Rectal smooth muscle tissue (tissue), 1 donor: ENCODE measurements at regions not wholly inside any gene's neighbourhood (a gene's known extent, or its start where the extent isn't known, plus 50 kb on each side); places are given as distances from the start of the nearest gene placed in this dataset.

ENCODE experiments used
- H3K27ac ChIP-seq: one replicate; pipeline ENCODE4 v1.7.0; 2013; ENCODE audit warnings: low read depth, low read length, inconsistent platforms
- H3K27me3 ChIP-seq: one replicate; pipeline ENCODE4 v1.7.0; 2013; ENCODE audit warnings: low read length; ENCODE audit not compliant: control insufficient read depth, insufficient read depth
- H3K36me3 ChIP-seq: one replicate; pipeline ENCODE4 v1.7.0; 2013; ENCODE audit warnings: low read length; ENCODE audit not compliant: control insufficient read depth, insufficient read depth
- H3K4me1 ChIP-seq: one replicate; pipeline ENCODE4 v1.7.0; 2013; ENCODE audit warnings: low read length; ENCODE audit not compliant: control insufficient read depth, insufficient read depth
- H3K4me3 ChIP-seq: one replicate; pipeline ENCODE4 v1.7.0; 2013; ENCODE audit warnings: low read length
- H3K9ac ChIP-seq: one replicate; pipeline ENCODE4 v1.7.0; 2013; ENCODE audit warnings: low read length

DNA sequence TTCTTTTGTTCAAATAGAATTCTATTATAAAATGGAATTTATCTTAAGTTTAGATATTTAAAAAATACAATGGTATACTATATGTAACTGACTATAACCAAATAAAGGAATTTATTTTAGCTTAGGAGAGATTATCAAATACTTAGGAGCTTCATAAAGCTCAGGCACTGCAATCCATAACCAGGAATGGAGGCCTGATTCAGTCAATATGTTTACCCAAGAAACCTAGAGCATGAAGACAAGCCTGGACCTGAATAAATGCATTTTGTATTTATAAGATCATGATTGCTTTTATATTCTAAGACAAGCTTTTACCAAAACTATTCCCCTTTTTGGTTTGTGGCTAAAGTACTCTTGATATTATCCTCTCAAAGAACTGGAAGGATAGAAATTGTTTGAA lies 742.6 kb downstream of the FAT4 start:
- H3K27ac ChIP-seq, result no peak overlapping the region
- no peaks in the 10 kb centered on the region for H3K27me3 ChIP-seq
- no peak overlapping the region for H3K4me3 ChIP-seq
- H3K9ac ChIP-seq, result no peak overlapping the region
- H3K36me3 ChIP-seq, result no peaks in the 10 kb centered on the region
- H3K4me1 ChIP-seq, result peaks cover 2% of the 10 kb centered on the region

DNA sequence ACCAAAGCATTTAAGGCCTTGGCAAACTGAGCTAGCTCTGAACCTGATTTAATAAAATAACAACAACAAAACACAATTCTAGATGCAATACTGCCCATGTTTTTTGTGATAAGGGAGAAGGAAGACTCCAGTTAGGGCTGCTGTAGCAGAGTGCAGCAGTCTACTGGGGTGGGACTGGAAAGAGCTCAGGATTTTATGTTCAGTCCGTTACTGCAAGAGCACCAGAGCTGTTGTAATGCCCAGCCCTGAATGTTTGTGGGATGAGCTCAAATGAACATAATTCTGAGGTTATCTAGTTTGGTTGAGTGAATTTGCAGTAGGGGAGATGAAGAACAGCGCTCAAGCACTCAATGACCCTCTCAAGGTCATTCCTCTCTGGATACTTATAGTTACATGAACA lies 743.8 kb downstream of the FAT4 start:
- Histone ChIP-seq H3K27ac (no peak overlapping the region), H3K4me3 (no peak overlapping the region), H3K4me1 (no peaks in the 10 kb centered on the region), H3K36me3 (no peaks in the 10 kb centered on the region), H3K9ac (no peak overlapping the region), H3K27me3 (no peaks in the 10 kb centered on the region)

DNA sequence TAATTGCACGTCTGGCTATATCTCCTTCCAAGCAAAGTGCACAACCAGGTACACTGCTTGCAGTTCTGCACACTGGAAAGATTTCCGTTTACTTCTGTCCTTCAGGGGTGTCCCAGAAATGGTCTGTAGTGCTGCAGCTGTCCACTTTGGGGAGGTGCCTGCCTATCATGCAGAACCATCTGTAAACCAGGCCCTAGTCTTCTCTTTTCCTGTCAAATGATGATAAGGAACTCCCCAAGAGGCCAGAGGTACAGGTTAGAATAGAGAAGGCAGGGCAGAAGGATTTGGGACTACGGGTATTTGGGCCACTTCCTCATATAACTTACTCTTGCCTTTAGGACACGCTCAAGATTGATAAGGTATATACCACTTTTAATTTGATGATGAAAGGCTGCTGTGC lies 746.9 kb downstream of the FAT4 start:
- H3K27me3 ChIP-seq, result no peaks in the 10 kb centered on the region
- H3K9ac ChIP-seq, result no peak overlapping the region

DNA sequence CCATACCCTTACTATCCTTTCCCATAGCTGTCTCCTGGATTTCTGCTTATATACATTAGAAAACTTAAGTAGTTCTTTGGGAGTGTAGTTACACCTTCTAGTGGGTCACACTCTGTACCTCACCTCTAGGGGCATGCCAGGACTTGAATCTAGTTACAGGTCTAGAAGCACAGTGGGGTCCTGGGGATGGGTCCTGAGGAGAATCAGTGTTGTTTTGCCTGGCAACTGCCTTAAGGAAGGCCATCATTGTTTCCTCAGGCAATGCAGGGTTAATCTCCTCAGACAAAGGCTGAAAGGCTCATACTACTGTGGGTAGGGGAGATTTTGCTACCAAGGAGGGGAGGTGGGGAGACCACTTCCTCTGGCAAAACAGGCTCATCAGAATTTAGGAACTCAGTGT lies 750.3 kb downstream of the FAT4 start:
- no peaks in the 10 kb centered on the region for H3K4me1 ChIP-seq
- H3K9ac ChIP-seq, result no peak overlapping the region
- H3K36me3 ChIP-seq, result no peaks in the 10 kb centered on the region
- H3K27ac ChIP-seq, result no peak overlapping the region
- H3K27me3 ChIP-seq, result no peaks in the 10 kb centered on the region
- no peak overlapping the region for H3K4me3 ChIP-seq

More for the DNA sequence above, 746.9 kb downstream of the FAT4 start:
- no peak overlapping the region for H3K27ac ChIP-seq
- no peaks in the 10 kb centered on the region for H3K36me3 ChIP-seq
- no peak overlapping the region for H3K4me3 ChIP-seq
- no peaks in the 10 kb centered on the region for H3K4me1 ChIP-seq

DNA sequence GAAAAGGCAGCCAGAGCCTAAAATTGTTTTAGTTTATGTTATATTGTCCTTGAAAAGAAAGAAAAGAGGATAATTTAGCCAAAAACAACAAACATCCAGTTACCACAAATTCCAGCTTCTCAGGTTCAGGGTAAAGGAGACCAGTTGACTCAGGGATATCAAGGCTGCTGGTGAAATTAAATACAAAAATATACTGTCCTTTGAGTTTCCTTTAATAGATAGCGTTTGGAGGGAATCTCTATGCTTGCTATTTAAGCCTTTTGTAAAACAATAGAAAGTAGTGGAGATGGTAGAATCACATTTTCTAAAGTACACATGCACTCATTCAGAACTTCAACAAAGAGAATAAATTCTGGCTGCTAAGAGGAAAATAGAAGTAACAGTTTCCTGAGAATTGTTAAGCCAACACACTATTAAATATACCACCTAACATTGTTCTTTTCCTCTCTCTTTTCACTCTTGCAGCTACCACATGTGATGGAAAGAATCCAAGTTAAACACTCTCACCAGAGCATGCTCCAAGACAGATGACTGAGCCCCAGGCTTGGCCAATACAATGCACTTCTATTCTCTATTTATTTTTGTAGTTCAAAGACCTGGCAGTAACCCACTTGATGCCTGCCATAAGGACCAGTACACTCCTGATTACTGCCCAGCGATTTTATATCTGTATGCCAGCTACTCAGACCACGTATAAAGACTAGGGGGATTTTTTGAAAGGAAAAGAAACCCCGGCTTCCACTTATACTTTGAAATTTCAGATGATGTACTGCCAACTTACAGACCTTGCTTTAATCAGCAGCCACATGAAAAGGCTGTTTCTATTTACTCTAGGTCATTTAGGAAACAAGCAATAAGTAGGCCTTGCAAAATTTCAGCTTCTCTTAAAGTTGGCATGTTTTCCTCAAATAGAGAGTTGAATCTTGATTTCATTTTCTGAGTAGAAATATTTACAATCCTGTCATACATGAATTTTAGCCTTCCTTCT lies 756.9 kb downstream of the FAT4 start:
- H3K4me1 ChIP-seq, result peaks cover 3% of the 10 kb centered on the region
- no peak overlapping the region for H3K4me3 ChIP-seq
- no peak overlapping the region for H3K9ac ChIP-seq
- H3K36me3 ChIP-seq, result no peaks in the 10 kb centered on the region
- no peaks in the 10 kb centered on the region for H3K27me3 ChIP-seq
- no peak overlapping the region for H3K27ac ChIP-seq

DNA sequence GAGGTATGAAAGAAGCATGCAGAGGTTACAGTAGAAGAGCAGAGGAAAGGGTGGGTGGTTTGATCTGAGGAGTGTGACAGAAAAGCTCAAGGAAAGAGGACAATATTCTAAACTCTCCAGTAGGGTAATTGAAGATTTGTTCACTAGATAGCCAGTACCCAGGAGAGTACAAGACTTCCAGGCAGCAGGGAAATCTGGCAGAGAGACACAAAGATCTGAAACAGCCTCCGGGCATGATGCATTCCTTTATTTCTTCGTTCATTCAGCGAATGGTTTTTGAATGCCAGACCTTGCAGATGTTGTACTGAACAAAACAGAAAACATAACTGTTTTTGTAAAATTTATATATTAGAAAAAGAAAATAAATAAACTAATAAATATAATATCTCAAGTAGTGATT lies 766.6 kb downstream of the FAT4 start:
- no peak overlapping the region for H3K4me3 ChIP-seq
- no peak overlapping the region for H3K9ac ChIP-seq
- no peak overlapping the region for H3K27ac ChIP-seq
- H3K4me1 ChIP-seq, result no peaks in the 10 kb centered on the region
- no peaks in the 10 kb centered on the region for H3K27me3 ChIP-seq
- H3K36me3 ChIP-seq, result no peaks in the 10 kb centered on the region

DNA sequence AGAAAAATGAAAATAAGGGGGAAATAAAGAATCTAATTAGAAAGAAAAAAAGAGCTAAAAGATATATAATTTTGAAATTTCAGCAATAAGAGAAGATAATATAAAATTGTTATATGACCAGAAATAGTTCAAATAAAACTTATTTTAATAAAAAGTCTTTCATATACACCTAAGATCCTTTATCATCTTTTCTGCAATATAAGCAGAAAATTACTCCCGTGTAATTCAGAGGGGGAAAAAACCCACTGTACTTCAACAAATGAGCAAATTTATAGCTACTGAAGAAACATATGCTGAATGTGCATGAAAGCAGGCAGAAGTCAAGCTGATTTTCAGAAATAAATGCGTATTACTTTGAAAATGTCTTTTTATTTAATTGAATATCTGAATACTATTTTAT lies 771.3 kb downstream of the FAT4 start:
- H3K4me3 ChIP-seq, result no peak overlapping the region
- H3K27ac ChIP-seq, result no peak overlapping the region
- no peaks in the 10 kb centered on the region for H3K36me3 ChIP-seq
- H3K9ac ChIP-seq, result no peak overlapping the region
- H3K27me3 ChIP-seq, result no peaks in the 10 kb centered on the region
- H3K4me1 ChIP-seq, result no peaks in the 10 kb centered on the region

DNA sequence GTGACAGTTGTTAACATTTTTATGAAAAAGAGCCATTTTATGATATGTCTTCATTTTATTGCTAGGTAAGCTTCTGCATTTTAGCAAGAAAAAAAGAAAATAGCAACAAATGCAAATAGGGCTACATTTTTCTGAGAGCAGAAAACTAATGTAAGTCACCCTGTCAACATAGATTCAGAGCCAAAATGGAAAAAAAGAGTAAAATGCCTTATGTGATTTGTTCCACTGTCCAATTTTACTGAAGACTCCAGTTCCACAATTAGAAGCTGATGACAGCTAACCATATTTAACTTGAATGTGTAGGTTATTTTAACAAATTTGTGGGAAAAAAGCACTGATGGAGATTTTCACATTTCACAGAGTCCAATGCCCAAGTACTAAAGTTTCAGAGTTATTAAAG lies 772.3 kb downstream of the FAT4 start:
- no peaks in the 10 kb centered on the region for H3K36me3 ChIP-seq
- no peak overlapping the region for H3K4me3 ChIP-seq
- H3K9ac ChIP-seq, result no peak overlapping the region
- H3K27me3 ChIP-seq, result no peaks in the 10 kb centered on the region
- no peak overlapping the region for H3K27ac ChIP-seq
- no peaks in the 10 kb centered on the region for H3K4me1 ChIP-seq

DNA sequence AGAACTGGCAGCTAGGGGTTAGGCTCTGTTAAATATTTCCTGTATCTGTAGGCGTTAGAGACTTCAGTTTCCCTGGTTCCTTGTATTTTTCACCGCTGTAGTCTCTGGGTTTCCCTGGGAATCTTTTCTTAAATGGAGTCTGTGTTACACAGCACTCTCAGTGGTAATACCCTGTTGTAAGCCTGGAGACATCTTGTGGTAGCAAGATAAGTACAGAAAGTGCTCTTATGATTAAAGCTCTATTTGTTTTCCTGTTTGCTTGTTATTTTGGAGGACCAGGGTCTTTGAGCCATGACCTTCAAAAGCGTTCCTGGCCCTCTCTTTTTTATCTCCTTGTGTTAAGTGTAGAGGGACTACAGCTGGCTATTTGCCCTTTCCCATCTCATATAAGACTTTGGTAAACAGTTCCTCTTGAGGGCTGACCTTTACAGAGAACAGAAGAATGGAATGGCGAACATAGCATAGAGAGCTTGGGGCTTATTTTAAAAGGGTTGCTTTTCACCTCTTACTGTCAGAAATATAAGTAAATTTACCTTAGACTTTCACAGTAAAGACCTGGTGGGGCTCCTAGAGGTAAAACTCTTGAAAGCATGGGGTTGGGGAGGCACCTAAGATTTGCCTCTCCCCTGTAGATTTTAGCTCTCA lies 782.5 kb downstream of the FAT4 start:
- H3K27me3 ChIP-seq, result no peaks in the 10 kb centered on the region
- H3K27ac ChIP-seq, result no peak overlapping the region
- H3K36me3 ChIP-seq, result no peaks in the 10 kb centered on the region
- H3K9ac ChIP-seq, result no peak overlapping the region
- no peak overlapping the region for H3K4me3 ChIP-seq
- no peaks in the 10 kb centered on the region for H3K4me1 ChIP-seq

DNA sequence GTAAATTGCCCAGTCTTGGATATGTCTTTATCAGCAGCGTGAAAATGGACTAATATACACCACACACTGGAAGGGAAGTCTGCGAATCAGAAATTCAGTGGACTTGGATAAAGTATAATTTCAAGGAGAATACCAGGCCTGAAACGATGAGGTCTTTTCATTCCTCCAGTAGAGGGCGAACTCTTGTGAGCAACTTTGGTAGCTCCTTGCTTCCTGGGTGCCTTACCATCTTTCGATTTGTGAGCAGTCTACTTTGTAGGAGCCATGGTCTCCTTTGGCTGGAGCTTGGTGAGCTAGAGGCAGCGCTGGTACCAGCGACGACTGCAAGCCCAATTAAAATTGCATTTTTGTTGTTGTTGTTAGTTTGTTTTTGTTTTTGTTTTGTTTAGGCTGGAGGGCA lies 791.9 kb downstream of the FAT4 start:
- Histone ChIP-seq H3K4me3 (no peak overlapping the region), H3K36me3 (no peaks in the 10 kb centered on the region), H3K4me1 (no peaks in the 10 kb centered on the region), H3K9ac (no peak overlapping the region), H3K27me3 (no peaks in the 10 kb centered on the region), H3K27ac (no peak overlapping the region)

DNA sequence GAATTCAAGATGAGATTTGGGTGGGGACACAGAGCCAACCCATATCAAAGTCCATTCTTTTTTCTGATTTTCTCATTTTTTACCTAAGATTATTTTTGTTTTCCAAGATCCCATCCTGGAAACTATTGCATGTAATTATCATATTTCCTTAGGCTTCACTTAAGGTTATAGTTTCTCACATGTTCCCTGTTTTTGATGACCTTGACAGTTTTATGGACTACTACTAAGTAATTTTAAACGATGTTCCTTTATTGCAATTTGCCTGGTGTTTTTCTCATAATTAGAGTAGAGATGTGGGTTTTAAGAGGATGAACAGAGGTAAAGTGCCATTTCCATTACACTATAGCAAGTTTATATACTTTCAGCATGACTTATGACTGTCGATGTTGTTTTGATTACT lies 795.1 kb downstream of the FAT4 start:
- Histone ChIP-seq H3K27ac (no peak overlapping the region), H3K36me3 (no peaks in the 10 kb centered on the region), H3K4me1 (no peaks in the 10 kb centered on the region), H3K4me3 (no peak overlapping the region), H3K27me3 (no peaks in the 10 kb centered on the region), H3K9ac (no peak overlapping the region)

DNA sequence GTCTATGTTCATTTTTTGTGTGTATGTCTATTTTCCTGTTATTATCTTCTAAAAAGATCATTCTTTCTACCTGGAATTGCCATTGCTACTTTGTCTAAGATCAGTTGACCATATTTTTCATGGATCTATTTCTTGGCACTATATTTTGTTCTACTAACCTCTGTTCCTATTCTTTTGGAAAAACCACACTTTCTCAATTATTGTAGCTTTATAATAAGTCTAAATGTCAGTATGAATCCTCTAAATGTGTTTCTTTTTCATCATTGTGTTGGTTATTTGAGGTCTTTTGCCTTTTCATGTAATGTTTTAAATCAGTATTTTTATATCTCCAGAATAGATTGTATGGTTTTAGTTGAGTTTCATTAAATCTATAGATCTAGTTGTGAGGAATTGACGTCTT lies 798.3 kb downstream of the FAT4 start:
- Histone ChIP-seq H3K4me3 (no peak overlapping the region), H3K27ac (no peak overlapping the region), H3K9ac (no peak overlapping the region), H3K36me3 (no peaks in the 10 kb centered on the region), H3K4me1 (no peaks in the 10 kb centered on the region), H3K27me3 (no peaks in the 10 kb centered on the region)
